IMR-90 (cell line): ENCODE measurements at regions not wholly inside any gene's neighbourhood (a gene's known extent, or its start where the extent isn't known, plus 50 kb on each side); places are given as distances from the start of the nearest gene placed in this dataset.

Experiments used
- ATAC-seq: fragments of 200-7000 bp; cut with Tn5 transposase; 2 replicates; pipeline ENCODE4 v1.9.1; 2020; ENCODE audit warnings: low read depth, mild to moderate bottlenecking, moderate library complexity
- BruUV-seq: library from RNA; stranded (reverse); fragments of 400-500 nt; replicated peaks from 2 replicates; lab custom pipeline; 2021; lab: Mats Ljungman, UMichigan
- CTCF ChIA-PET: fragments of 300-600 bp; formaldehyde crosslinking; extraction: SDS; loops from one replicate; lab custom pipeline; 2021; ENCODE audit warnings: antibody characterized with exemption; lab: Yijun Ruan, JAX
- POLR2A ChIA-PET: fragments of 300-600 bp; sonication (Branson Sonifier 250); formaldehyde crosslinking; loops from one replicate; lab custom pipeline; 2022; ENCODE audit warnings: antibody characterized with exemption; ENCODE audit not compliant: unreplicated experiment; lab: Charles Lee
- DNase-seq: peaks from one replicate; pipeline ENCODE4 v3.0.0; 2013
- H2AFZ ChIP-seq: replicated peaks from 2 replicates; pipeline ENCODE3; 2013; ENCODE audit warnings: low read length, mild to moderate bottlenecking; ENCODE audit not compliant: poor library complexity
- H2AK5ac ChIP-seq: 2 replicates; pipeline ENCODE4 v1.6.1; 2013; ENCODE audit warnings: low read depth, low read length, inconsistent platforms
- H2AK9ac ChIP-seq: replicated peaks from 2 replicates; pipeline ENCODE3; 2013; ENCODE audit warnings: mild to moderate bottlenecking, low read depth, low read length, moderate library complexity; ENCODE audit not compliant: poor library complexity
- H2BK120ac ChIP-seq: 2 replicates; pipeline ENCODE4 v1.6.1; 2013; ENCODE audit warnings: low read depth, low read length, inconsistent platforms
- H2BK15ac ChIP-seq: 3 replicates; pipeline ENCODE4 v1.6.1; 2013; ENCODE audit warnings: low read depth, low read length, inconsistent platforms
- H2BK20ac ChIP-seq: 2 replicates; pipeline ENCODE4 v1.6.1; 2013; ENCODE audit warnings: low read depth, mild to moderate bottlenecking, inconsistent platforms, low read length, moderate library complexity
- H2BK5ac ChIP-seq: 2 replicates; pipeline ENCODE4 v1.6.1; 2013; ENCODE audit warnings: mild to moderate bottlenecking, low read depth, low read length, inconsistent platforms; ENCODE audit not compliant: poor library complexity, severe bottlenecking
- H3K14ac ChIP-seq: replicated peaks from 2 replicates; pipeline ENCODE4 v1.6.1; 2013; ENCODE audit warnings: low read depth, low read length, inconsistent platforms
- H3K18ac ChIP-seq: 2 replicates; pipeline ENCODE4 v1.6.1; 2013; ENCODE audit warnings: low read depth, low read length, control low read depth
- H3K23ac ChIP-seq: 2 replicates; pipeline ENCODE4 v1.6.1; 2013; ENCODE audit warnings: low read depth, low read length, inconsistent platforms
- H3K27ac ChIP-seq: 2 replicates; pipeline ENCODE4 v1.5.1; 2013; ENCODE audit warnings: mild to moderate bottlenecking, control low read depth, low read length; ENCODE audit not compliant: insufficient read depth
- H3K27me3 ChIP-seq: 2 replicates; pipeline ENCODE4 v1.6.1; 2013; ENCODE audit warnings: low read length; ENCODE audit not compliant: control insufficient read depth, insufficient read depth
- H3K36me3 ChIP-seq: 2 replicates; pipeline ENCODE4 v1.6.1; 2013; ENCODE audit warnings: low read length, mixed read lengths; ENCODE audit not compliant: control insufficient read depth, insufficient read depth
- H3K4ac ChIP-seq: 2 replicates; pipeline ENCODE4 v1.6.1; 2013; ENCODE audit warnings: low read depth, low read length, inconsistent platforms
- H3K4me1 ChIP-seq: 2 replicates; pipeline ENCODE4 v1.6.1; 2013; ENCODE audit warnings: low read length, mixed read lengths; ENCODE audit not compliant: control insufficient read depth, insufficient read depth
- H3K4me2 ChIP-seq: 2 replicates; pipeline ENCODE4 v1.6.1; 2013; ENCODE audit warnings: low read depth, mild to moderate bottlenecking, control low read depth, low read length, moderate library complexity
- H3K4me3 ChIP-seq: 2 replicates; pipeline ENCODE4 v1.5.1; 2013; ENCODE audit warnings: low read depth, mild to moderate bottlenecking, control low read depth, low read length, moderate library complexity; ENCODE audit not compliant: insufficient read depth
- H3K56ac ChIP-seq: 2 replicates; pipeline ENCODE4 v1.6.1; 2013; ENCODE audit warnings: low read length, inconsistent platforms; ENCODE audit not compliant: insufficient read depth; ENCODE audit errors: extremely low read depth
- H3K79me1 ChIP-seq, 2 experiments: 2 replicates each; pipeline ENCODE4 v1.6.1; 2013; ENCODE audit warnings: low read length in 2 of 2, inconsistent platforms in 1 of 2, low read depth in 1 of 2
- H3K9ac ChIP-seq: 2 replicates; pipeline ENCODE4 v1.6.1; 2013; ENCODE audit warnings: low read depth, low read length, control low read depth
- H3K9me1 ChIP-seq: 2 replicates; pipeline ENCODE4 v1.6.1; 2013; ENCODE audit warnings: low read length, inconsistent platforms; ENCODE audit not compliant: insufficient read depth
- H3K9me3 ChIP-seq: 2 replicates; pipeline ENCODE4 v1.6.1; 2013; ENCODE audit warnings: low read length; ENCODE audit not compliant: control insufficient read depth, insufficient read depth
- H4K20me1 ChIP-seq: 2 replicates; pipeline ENCODE4 v1.6.1; 2013; ENCODE audit warnings: low read length, inconsistent platforms; ENCODE audit not compliant: insufficient read depth
- H4K5ac ChIP-seq: 2 replicates; pipeline ENCODE4 v1.6.1; 2013; ENCODE audit warnings: mild to moderate bottlenecking, low read depth, low read length, control low read depth
- H4K8ac ChIP-seq, 2 experiments: 2 replicates each; pipeline ENCODE4 v1.6.1; 2013; ENCODE audit warnings: low read depth in 2 of 2, low read length in 2 of 2, control low read depth in 1 of 2, inconsistent platforms in 1 of 2
- H4K91ac ChIP-seq: 2 replicates; pipeline ENCODE4 v1.6.1; 2013; ENCODE audit warnings: low read depth, low read length, inconsistent platforms; ENCODE audit not compliant: insufficient read depth
- CHD1 ChIP-seq: IDR thresholded peaks from 2 replicates; pipeline ENCODE4 v1.6.1; 2012; ENCODE audit warnings: low read depth, low read length, improper control_type of control experiment
- ELK1 ChIP-seq: fragments of 150-350 bp; IDR thresholded peaks from 2 replicates; pipeline ENCODE4 v1.6.1; 2016; ENCODE audit warnings: low read depth, mild to moderate bottlenecking, low read length, moderate library complexity, borderline replicate concordance
- FOS ChIP-seq: fragments of 150-350 bp; IDR thresholded peaks from 2 replicates; pipeline ENCODE4 v1.6.1; 2016; ENCODE audit warnings: low read depth, low read length
- MAFK ChIP-seq: IDR thresholded peaks from 2 replicates; pipeline ENCODE4 v1.6.1; 2012; ENCODE audit warnings: low read depth, low read length, improper control_type of control experiment
- MAZ ChIP-seq: IDR thresholded peaks from 2 replicates; pipeline ENCODE4 v1.6.1; 2012; ENCODE audit warnings: low read depth, mild to moderate bottlenecking, low read length, improper control_type of control experiment, moderate library complexity, borderline replicate concordance
- MXI1 ChIP-seq: IDR thresholded peaks from 2 replicates; pipeline ENCODE4 v1.6.1; 2012; ENCODE audit warnings: low read depth, mild to moderate bottlenecking, low read length, moderate library complexity, borderline replicate concordance
- NFE2L2 ChIP-seq: fragments of 150-350 bp; IDR thresholded peaks from 2 replicates; pipeline ENCODE4 v1.6.1; 2016; ENCODE audit warnings: low read depth, mild to moderate bottlenecking, low read length
- POLR2A ChIP-seq: IDR thresholded peaks from 2 replicates; pipeline ENCODE4 v1.6.1; 2012; ENCODE audit warnings: mild to moderate bottlenecking, low read depth, low read length
- RAD21 ChIP-seq: IDR thresholded peaks from 2 replicates; pipeline ENCODE4 v1.6.1; 2012; ENCODE audit warnings: low read length, improper control_type of control experiment
- RFX5 ChIP-seq: IDR thresholded peaks from 2 replicates; pipeline ENCODE4 v1.8.0; 2012; ENCODE audit warnings: low read depth, mild to moderate bottlenecking, low read length, moderate library complexity
- SMC3 ChIP-seq: fragments of 150-350 bp; IDR thresholded peaks from 2 replicates; pipeline ENCODE4 v1.6.1; 2016; ENCODE audit warnings: low read depth, mild to moderate bottlenecking, antibody characterized with exemption, low read length, moderate library complexity
- USF2 ChIP-seq: fragments of 150-350 bp; IDR thresholded peaks from 2 replicates; pipeline ENCODE4 v1.6.1; 2017; ENCODE audit warnings: mild to moderate bottlenecking, antibody characterized with exemption, low read length, low read depth
- whole genome bisulfite sequencing, 2 experiments: methylation state at CpG; one replicate each; pipeline versions ENCODE4 v1.1.5 to v1.1.7; 2013; ENCODE audit warnings: missing lambda C conversion rate in 2 of 2; ENCODE audit not compliant: insufficient read length in 1 of 2; ENCODE audit errors: extremely low coverage in 2 of 2; 5-methylcytosine and 5-hydroxymethylcytosine counted together
- dilution Hi-C: fragments of 300-500 bp; cut with HindIII; formaldehyde crosslinking; loops from one replicate; pipeline ENCODE4 v1.14.3; 2018; ENCODE audit warnings: low sequenced_read_pairs; ENCODE audit not compliant: unreplicated experiment
- in situ Hi-C: fragments of 300-500 bp; cut with MboI; formaldehyde crosslinking; loops from 3 replicates; pipeline ENCODE4 v1.14.3; 2019; ENCODE audit warnings: low sequenced_read_pairs, inconsistent platforms, mixed read lengths
- intact Hi-C: fragments of 100-400 bp; cut with micrococcal nuclease; formaldehyde crosslinking; loops from 2 replicates; pipeline ENCODE4 v1.10.0; 2022

GRCh38 chrX:65838674-65839073, 171.2 kb downstream of the MSN start:
- H2BK120ac ChIP-seq: no peak overlapping the region
- dilution Hi-C loops (no loop called here), intact Hi-C loops (no loop called here), in situ Hi-C loops (no loop called here)
- no TSS peak for BruUV-seq
- POLR2A ChIA-PET: no interaction called here
- no peak overlapping the region for H3K23ac ChIP-seq
- CTCF ChIA-PET: no interaction called here
- H2BK5ac ChIP-seq: no peak overlapping the region
- no peak overlapping the region for H2AK9ac ChIP-seq
- no peak overlapping the region for H3K4ac ChIP-seq
- no peak overlapping the region for H4K91ac ChIP-seq
- no peak overlapping the region for H3K18ac ChIP-seq
- no peaks in the 10 kb centered on the region for H3K36me3 ChIP-seq
- DNase-seq: no peak
- 43% methylated on average over 2 of the region's 3 CpGs; no CpG with 5 or more reads in 1 of the 2 experiments for WGBS, 2 experiments
- no peaks in the 10 kb centered on the region for H3K4me1 ChIP-seq
- no peaks in the 10 kb centered on the region for H4K20me1 ChIP-seq
- H2BK15ac ChIP-seq: no peak overlapping the region
- H2AK5ac ChIP-seq: no peak overlapping the region
- H3K27ac ChIP-seq: no peak overlapping the region
- H2BK20ac ChIP-seq: no peak overlapping the region
- H3K14ac ChIP-seq: no peak overlapping the region
- H4K8ac ChIP-seq: no peak overlapping the region
- H3K9me3 ChIP-seq: no peaks in the 10 kb centered on the region
- no peak overlapping the region for H2AFZ ChIP-seq
- no peak for ATAC-seq
- H3K4me2 ChIP-seq: no peak overlapping the region
- H3K9me1 ChIP-seq: no peaks in the 10 kb centered on the region
- H3K4me3 ChIP-seq: no peak overlapping the region
- no peak overlapping the region for H3K9ac ChIP-seq
- peaks cover 4% of the 10 kb centered on the region for H3K27me3 ChIP-seq
- H3K79me1 ChIP-seq: no peaks in the 10 kb centered on the region
- H3K56ac ChIP-seq: no peak overlapping the region
- H4K5ac ChIP-seq: no peak overlapping the region
- TF ChIP-seq SMC3 (no peak), FOS (no peak), RAD21 (no peak), MAFK (no peak), POLR2A (no peak), USF2 (no peak), RFX5 (no peak), MAZ (no peak), ELK1 (no peak), NFE2L2 (no peak), CHD1 (no peak), MXI1 (no peak)
